ENCODE measurements at regions not wholly inside any gene's neighbourhood (a gene's known extent, or its start where the extent isn't known, plus 50 kb on each side); places are given as distances from the start of the nearest gene placed in this dataset.
"Not testable (repeated sequence)": the region's sequence is repeated elsewhere in the genome, so short reads cannot be mapped to it uniquely, and the experiment has no call there.

DNA sequence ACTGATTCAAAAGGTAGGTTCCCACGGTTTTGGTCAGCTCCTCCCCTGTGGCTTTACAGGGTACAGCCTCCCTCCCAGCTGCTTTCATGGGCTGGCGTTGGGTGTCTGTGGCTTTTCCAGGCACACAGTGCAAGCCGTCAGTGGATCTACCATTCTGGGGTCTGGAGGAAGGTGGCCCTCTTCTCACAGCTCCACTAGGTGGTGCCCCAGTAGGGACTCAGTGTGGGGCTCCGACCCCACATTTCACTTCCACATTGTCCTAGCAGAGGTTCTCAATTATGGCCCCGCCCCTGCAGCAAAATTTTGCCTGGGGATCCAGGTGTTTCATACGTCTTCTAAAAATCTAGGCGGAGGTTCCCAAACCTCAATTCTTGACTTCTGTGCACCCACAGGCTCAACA is 324.6 kb upstream of the PHF14 start:
- not testable (repeated sequence) for H3K27ac ChIP-seq (ENCODE audit: low read length); DNase-seq; H3K4me3 ChIP-seq (ENCODE audit: low read length); H3K4me1 ChIP-seq (ENCODE audit: control insufficient read depth, insufficient read depth, low read length); H3K27me3 ChIP-seq (ENCODE audit: control insufficient read depth, insufficient read depth, low read length); H3K9me3 ChIP-seq (ENCODE audit: control insufficient read depth, low read depth, low read length); H3K36me3 ChIP-seq (ENCODE audit: control insufficient read depth, insufficient read depth, low read length)
- WGBS (ENCODE audit: insufficient coverage, low lambda C conversion rate) = no CpG with 5 or more reads among the region's 7 CpGs

DNA sequence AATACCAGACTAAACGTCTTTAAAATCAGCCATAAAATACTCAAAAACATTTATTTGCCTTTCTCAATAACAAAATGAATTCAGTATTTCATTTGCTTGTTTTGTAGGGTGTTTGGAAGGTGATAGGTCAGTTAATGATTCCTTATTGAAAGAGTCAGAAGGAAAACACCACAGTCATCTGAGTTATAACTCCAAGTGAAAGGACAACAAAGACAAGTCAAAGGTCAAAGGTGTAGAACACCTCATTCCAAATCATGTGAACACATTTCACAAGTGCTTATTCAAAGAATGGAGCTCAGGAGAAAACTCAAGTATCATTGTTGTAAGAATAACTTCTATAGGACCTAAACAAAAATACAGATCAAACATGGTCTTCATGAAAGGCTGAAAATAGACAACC is 318.6 kb upstream of the PHF14 start:
- Histone ChIP-seq H3K4me1 (ENCODE audit: control insufficient read depth, insufficient read depth, low read length) (no peaks in the 10 kb centered on the region), H3K9me3 (ENCODE audit: control insufficient read depth, low read depth, low read length) (no peaks in the 10 kb centered on the region), H3K36me3 (ENCODE audit: control insufficient read depth, insufficient read depth, low read length) (no peaks in the 10 kb centered on the region), H3K27me3 (ENCODE audit: control insufficient read depth, insufficient read depth, low read length) (no peaks in the 10 kb centered on the region), H3K4me3 (ENCODE audit: low read length) (no peak overlapping the region), H3K27ac (ENCODE audit: low read length) (no peak overlapping the region)
- DNase-seq = peak; percentile 5 to 9
- no CpG with 5 or more reads among the region's 1 CpG for WGBS (ENCODE audit: insufficient coverage, low lambda C conversion rate)

DNA sequence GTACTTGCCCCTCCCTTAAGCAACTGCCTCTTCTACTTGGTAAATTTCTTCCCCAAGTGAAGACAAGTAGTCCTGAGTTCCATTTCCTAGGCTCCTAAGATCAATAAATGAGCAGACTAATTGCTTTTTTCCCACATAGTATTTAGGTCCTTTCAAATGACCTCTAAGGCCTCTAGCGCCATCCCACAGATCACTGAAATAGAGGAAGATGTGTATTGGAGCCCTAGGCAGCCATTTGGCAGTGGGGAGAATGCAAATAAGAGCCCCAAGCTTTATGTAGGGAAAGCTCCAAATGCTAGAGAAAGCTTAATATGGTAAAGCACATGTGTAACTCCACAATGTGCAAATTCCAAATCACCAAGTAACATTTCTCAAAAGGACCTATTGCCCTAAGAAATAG is 316.5 kb upstream of the PHF14 start:
- no CpG with 5 or more reads among the region's 1 CpG for WGBS (ENCODE audit: insufficient coverage, low lambda C conversion rate)
- Histone ChIP-seq H3K27ac (ENCODE audit: low read length) (no peak overlapping the region), H3K4me1 (ENCODE audit: control insufficient read depth, insufficient read depth, low read length) (no peaks in the 10 kb centered on the region), H3K4me3 (ENCODE audit: low read length) (no peak overlapping the region), H3K36me3 (ENCODE audit: control insufficient read depth, insufficient read depth, low read length) (no peaks in the 10 kb centered on the region), H3K9me3 (ENCODE audit: control insufficient read depth, low read depth, low read length) (no peaks in the 10 kb centered on the region), H3K27me3 (ENCODE audit: control insufficient read depth, insufficient read depth, low read length) (no peaks in the 10 kb centered on the region)
- no peak for DNase-seq

DNA sequence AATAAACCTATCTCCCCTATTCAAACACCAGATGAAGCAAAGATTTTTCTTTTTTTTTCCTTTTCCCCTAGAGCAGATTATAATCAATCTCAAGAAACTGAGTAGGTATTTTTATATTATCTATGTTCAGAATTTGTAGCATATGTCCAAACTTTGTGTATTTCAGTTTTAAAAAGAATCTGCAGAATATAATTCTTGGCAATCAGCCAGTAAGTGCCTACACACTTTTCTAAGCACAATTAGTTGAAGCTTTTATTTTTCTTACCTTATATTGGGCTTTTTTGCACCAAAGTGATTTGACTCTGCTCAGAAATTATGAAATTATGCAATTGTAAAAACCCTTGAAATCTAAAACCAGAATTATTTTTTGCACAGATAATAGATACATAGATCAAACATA is 315.8 kb upstream of the PHF14 start:
- Histone ChIP-seq H3K36me3 (ENCODE audit: control insufficient read depth, insufficient read depth, low read length) (no peaks in the 10 kb centered on the region), H3K4me1 (ENCODE audit: control insufficient read depth, insufficient read depth, low read length) (no peaks in the 10 kb centered on the region), H3K27me3 (ENCODE audit: control insufficient read depth, insufficient read depth, low read length) (no peaks in the 10 kb centered on the region), H3K9me3 (ENCODE audit: control insufficient read depth, low read depth, low read length) (no peaks in the 10 kb centered on the region), H3K27ac (ENCODE audit: low read length) (no peak overlapping the region), H3K4me3 (ENCODE audit: low read length) (no peak overlapping the region)
- no peak for DNase-seq

DNA sequence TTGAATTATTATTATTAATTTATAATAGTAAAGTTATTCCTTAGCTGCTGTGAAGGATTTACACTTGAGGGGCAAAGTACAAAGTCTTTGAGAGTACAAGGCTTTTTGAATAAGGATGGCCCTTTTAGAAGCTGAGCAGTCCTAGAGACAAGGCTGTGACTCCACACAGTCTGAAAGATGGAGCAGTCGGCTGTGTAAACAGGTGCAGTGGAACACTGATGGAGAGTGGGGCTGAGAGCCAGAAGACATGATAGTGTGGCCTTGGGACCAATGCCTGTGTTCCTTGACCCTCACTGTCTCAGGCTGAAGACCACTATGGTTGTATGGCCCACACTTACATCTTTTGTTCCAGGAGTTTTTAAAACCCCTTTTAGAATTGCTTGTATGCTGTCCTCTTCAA is 311.2 kb upstream of the PHF14 start:
- H3K4me3 ChIP-seq (ENCODE audit: low read length) = no peak overlapping the region
- no peaks in the 10 kb centered on the region for H3K27me3 ChIP-seq (ENCODE audit: control insufficient read depth, insufficient read depth, low read length)
- no peaks in the 10 kb centered on the region for H3K9me3 ChIP-seq (ENCODE audit: control insufficient read depth, low read depth, low read length)
- no peaks in the 10 kb centered on the region for H3K36me3 ChIP-seq (ENCODE audit: control insufficient read depth, insufficient read depth, low read length)
- no peaks in the 10 kb centered on the region for H3K4me1 ChIP-seq (ENCODE audit: control insufficient read depth, insufficient read depth, low read length)
- no peak overlapping the region for H3K27ac ChIP-seq (ENCODE audit: low read length)
- WGBS (ENCODE audit: insufficient coverage, low lambda C conversion rate) = no CpG with 5 or more reads among the region's 1 CpG
- no peak for DNase-seq

DNA sequence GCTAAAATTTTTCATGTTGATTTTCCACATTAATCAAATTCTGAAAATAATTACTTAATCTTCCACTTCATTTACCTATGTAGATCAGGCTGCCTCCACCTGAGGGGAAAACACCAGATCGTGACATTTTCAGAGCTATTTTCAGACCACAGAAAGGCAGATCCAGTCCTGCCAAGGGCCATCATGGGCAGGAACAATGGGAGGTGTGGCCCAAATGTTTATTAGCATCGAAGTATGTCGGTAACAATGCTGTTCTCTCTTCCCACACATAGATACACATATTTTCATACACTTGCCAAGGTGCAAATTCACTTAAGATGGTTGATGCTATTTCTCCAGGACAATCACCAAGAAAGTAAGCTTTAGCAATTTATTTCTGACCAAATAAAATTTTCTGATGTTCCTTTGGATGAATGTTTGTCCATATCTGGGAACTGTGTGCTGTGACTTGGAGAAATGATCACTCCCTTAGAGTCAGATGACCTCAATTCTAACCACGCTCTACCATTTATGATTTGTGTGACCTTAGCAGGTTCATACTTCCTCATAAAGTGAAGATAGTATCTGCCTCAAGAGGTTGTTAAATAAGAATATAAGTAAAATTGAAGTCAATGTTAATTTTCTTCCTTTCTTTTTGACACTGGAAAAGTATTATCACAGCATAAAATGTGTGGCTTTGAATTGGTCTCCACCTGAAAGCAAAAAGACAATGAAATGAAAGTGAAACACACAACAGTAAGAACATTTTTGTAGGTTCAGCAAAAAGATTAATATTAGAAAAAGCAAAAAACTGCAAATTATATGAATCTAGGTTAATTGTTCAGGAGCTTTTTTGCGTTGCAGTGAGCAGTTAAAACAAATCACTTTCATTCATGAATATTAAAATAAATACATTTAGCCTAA is 310.4 kb upstream of the PHF14 start:
- Histone ChIP-seq H3K36me3 (ENCODE audit: control insufficient read depth, insufficient read depth, low read length) (no peaks in the 10 kb centered on the region), H3K27me3 (ENCODE audit: control insufficient read depth, insufficient read depth, low read length) (no peaks in the 10 kb centered on the region), H3K4me1 (ENCODE audit: control insufficient read depth, insufficient read depth, low read length) (no peaks in the 10 kb centered on the region), H3K4me3 (ENCODE audit: low read length) (no peak overlapping the region), H3K27ac (ENCODE audit: low read length) (no peak overlapping the region), H3K9me3 (ENCODE audit: control insufficient read depth, low read depth, low read length) (no peaks in the 10 kb centered on the region)
- DNase-seq = no peak
- 83% methylated on average over 1 of the region's 5 CpGs for WGBS (ENCODE audit: insufficient coverage, low lambda C conversion rate)

DNA sequence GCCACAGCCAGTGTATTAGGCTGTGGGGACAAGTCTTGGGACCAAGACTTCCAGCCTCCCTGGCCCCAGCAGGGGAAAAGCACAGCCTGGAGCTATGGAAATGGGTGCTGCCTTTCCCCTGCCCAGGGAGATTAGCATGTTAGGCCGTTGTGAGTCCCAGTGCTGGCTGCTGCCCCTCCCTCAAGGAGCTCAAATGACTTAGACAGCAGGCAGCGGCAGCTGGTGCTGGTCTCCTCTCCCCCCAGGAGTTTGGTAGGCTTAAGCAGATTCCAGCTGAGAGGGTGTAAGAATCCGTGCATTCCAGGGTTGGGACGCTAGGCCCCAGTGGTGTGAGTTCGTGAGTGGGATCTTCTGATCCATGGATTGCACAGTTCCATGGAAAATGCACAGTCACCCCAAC is 301.5 kb upstream of the PHF14 start:
- no peaks in the 10 kb centered on the region for H3K4me1 ChIP-seq (ENCODE audit: control insufficient read depth, insufficient read depth, low read length)
- no peak overlapping the region for H3K27ac ChIP-seq (ENCODE audit: low read length)
- H3K4me3 ChIP-seq (ENCODE audit: low read length) = no peak overlapping the region
- H3K9me3 ChIP-seq (ENCODE audit: control insufficient read depth, low read depth, low read length) = no peaks in the 10 kb centered on the region
- no peak for DNase-seq
- H3K36me3 ChIP-seq (ENCODE audit: control insufficient read depth, insufficient read depth, low read length) = no peaks in the 10 kb centered on the region
- H3K27me3 ChIP-seq (ENCODE audit: control insufficient read depth, insufficient read depth, low read length) = no peaks in the 10 kb centered on the region
- WGBS (ENCODE audit: insufficient coverage, low lambda C conversion rate) = no CpG with 5 or more reads among the region's 5 CpGs

DNA sequence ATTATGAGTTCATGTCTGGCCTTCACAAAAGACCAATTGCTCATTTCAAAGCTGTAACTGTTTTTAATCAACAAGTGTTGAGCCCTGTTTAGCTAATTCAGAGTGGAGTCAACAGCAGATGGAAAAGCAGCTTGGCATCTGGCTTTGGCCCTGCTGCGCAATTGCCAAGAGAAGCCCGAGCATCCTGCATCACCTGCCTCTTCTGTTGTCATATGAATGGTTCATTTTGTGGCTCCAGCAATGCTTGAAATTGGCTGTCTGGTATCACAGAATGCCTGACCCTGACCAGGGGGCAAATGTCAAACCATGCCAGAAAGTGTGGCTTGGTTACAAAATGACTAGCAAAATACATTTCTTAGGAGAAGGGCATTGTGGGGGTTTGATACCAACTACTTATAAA is 296.5 kb upstream of the PHF14 start:
- no peaks in the 10 kb centered on the region for H3K27me3 ChIP-seq (ENCODE audit: control insufficient read depth, insufficient read depth, low read length)
- H3K36me3 ChIP-seq (ENCODE audit: control insufficient read depth, insufficient read depth, low read length) = no peaks in the 10 kb centered on the region
- no peak for DNase-seq
- H3K27ac ChIP-seq (ENCODE audit: low read length) = no peak overlapping the region
- H3K4me3 ChIP-seq (ENCODE audit: low read length) = no peak overlapping the region
- no CpG with 5 or more reads among the region's 2 CpGs for WGBS (ENCODE audit: insufficient coverage, low lambda C conversion rate)
- H3K9me3 ChIP-seq (ENCODE audit: control insufficient read depth, low read depth, low read length) = no peaks in the 10 kb centered on the region
- H3K4me1 ChIP-seq (ENCODE audit: control insufficient read depth, insufficient read depth, low read length) = no peaks in the 10 kb centered on the region

DNA sequence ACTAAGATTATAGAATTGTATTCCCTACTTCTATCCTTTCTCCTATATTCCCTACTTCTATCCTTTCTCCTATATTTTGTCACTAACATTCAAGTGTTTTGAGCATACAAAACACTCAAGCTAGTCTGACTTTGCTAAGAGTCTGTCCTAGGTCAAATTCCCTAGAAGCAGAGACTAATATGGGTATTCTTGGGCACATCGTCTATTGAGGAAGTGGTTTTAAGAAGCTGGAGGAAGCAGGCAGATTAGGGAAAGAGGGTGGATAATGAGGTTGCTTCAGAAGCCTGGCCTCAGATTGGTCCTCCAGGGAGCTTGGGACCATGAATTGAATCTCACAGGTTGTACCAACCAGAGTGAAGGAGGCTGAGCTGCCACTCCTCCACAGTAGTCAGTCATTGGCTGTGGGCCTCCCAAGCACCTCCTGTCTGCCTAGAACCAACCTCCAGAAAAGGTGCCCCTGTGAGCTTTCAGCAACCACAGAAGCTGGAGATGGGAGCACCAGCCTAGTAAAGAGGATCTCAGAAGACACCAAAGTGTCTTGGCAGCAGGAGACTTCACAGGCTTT is 295.9 kb upstream of the PHF14 start:
- WGBS (ENCODE audit: insufficient coverage, low lambda C conversion rate) = 80% methylated on average over 1 of the region's 1 CpG

DNA sequence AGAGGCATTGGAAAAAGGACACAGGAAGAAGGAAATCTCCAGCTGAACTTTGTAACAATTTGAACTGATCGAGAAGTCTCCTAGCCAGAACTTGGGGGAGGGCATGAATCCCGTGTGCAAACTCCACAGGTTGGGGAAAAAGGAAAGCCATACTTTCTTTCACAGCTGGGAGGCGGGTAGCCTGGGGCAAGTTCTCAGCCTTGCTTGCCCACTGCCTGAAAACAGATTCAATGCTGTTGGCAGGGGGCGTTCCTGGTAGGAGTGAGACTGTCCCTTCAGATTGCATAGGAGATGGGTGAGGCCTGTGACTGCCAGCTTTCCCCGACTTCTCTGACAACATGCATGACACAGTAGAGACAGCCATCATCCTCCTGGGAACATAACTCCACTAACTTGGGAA is 289.1 kb upstream of the PHF14 start:
- no peak for DNase-seq
- Histone ChIP-seq H3K36me3 (ENCODE audit: control insufficient read depth, insufficient read depth, low read length) (no peaks in the 10 kb centered on the region), H3K27me3 (ENCODE audit: control insufficient read depth, insufficient read depth, low read length) (no peaks in the 10 kb centered on the region), H3K27ac (ENCODE audit: low read length) (no peak overlapping the region), H3K4me3 (ENCODE audit: low read length) (no peak overlapping the region), H3K9me3 (ENCODE audit: control insufficient read depth, low read depth, low read length) (no peaks in the 10 kb centered on the region), H3K4me1 (ENCODE audit: control insufficient read depth, insufficient read depth, low read length) (no peaks in the 10 kb centered on the region)
- WGBS (ENCODE audit: insufficient coverage, low lambda C conversion rate) = no CpG with 5 or more reads among the region's 5 CpGs

More for the DNA sequence above, 295.9 kb upstream of the PHF14 start:
- Histone ChIP-seq H3K4me3 (ENCODE audit: low read length) (no peak overlapping the region), H3K27ac (ENCODE audit: low read length) (no peak overlapping the region), H3K4me1 (ENCODE audit: control insufficient read depth, insufficient read depth, low read length) (no peaks in the 10 kb centered on the region), H3K27me3 (ENCODE audit: control insufficient read depth, insufficient read depth, low read length) (no peaks in the 10 kb centered on the region), H3K36me3 (ENCODE audit: control insufficient read depth, insufficient read depth, low read length) (no peaks in the 10 kb centered on the region), H3K9me3 (ENCODE audit: control insufficient read depth, low read depth, low read length) (no peaks in the 10 kb centered on the region)
- DNase-seq = no peak

DNA sequence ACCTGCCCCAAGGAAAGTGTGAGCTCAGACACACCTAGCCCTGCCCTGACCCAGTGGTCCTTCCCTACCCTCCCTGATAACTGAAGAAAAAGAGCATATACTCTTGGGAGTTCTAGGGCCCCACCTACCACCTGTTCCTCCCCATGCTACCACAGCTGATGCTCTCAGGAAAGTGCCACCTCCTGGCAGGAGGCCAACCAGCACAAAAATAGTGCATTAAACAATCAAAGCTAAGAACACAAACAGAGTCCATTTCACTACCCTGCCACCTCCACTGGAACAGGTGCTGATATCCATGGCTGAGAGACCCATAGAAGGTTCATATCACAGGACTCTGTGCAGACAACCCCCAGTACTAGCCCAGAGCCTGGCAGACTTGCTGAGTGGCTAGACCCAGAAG is 288.6 kb upstream of the PHF14 start:
- no peak for DNase-seq
- Histone ChIP-seq H3K36me3 (ENCODE audit: control insufficient read depth, insufficient read depth, low read length) (no peaks in the 10 kb centered on the region), H3K4me1 (ENCODE audit: control insufficient read depth, insufficient read depth, low read length) (no peaks in the 10 kb centered on the region), H3K27me3 (ENCODE audit: control insufficient read depth, insufficient read depth, low read length) (no peaks in the 10 kb centered on the region), H3K9me3 (ENCODE audit: control insufficient read depth, low read depth, low read length) (peaks cover 2% of the 10 kb centered on the region), H3K27ac (ENCODE audit: low read length) (no peak overlapping the region), H3K4me3 (ENCODE audit: low read length) (no peak overlapping the region)

Data from large intestine (tissue), 3 donors.